Amniotic epithelial cell (primary cell): ENCODE measurements at regions not wholly inside any gene's neighbourhood (a gene's known extent, or its start where the extent isn't known, plus 50 kb on each side); places are given as distances from the start of the nearest gene placed in this dataset.
"Not testable (repeated sequence)": the region's sequence is repeated elsewhere in the genome, so short reads cannot be mapped to it uniquely, and the experiment has no call there.

Experiments used
- DNase-seq: peaks from one replicate; pipeline ENCODE4 v3.0.0-alpha.2; 2010; ENCODE audit warnings: low read depth

- DNase-seq = not testable (repeated sequence)
These were observed 53.8 kb upstream of the HIVEP2 start for GRCh38 chr6:142998739-142999138.

DNA sequence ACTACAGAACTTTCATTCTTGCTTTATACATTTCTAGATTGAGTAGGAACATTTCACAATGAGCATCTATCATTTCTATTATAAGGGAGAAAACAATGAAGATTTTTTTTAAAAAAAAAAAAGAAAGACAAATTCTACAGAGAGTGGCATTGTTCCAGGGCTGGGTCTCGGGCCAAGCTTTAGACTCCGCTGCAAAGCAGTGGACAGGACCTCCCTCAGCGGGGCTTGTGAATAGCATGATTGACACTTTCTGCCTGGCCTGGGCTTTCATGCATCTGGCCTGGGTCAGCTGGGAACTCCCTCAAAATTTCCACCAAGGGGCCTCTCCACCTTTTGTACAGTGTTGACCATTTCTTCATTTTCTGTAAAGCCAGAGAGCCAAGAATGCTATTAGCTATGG is 55.8 kb upstream of the HIVEP2 start:
- no peak for DNase-seq

GRCh38 chr6:143002686-143003085 is 57.7 kb upstream of the HIVEP2 start:
- DNase-seq = no peak

GRCh38 chr6:143003676-143004075 is 57.0 kb upstream of the AIG1 start:
- no peak for DNase-seq

DNA sequence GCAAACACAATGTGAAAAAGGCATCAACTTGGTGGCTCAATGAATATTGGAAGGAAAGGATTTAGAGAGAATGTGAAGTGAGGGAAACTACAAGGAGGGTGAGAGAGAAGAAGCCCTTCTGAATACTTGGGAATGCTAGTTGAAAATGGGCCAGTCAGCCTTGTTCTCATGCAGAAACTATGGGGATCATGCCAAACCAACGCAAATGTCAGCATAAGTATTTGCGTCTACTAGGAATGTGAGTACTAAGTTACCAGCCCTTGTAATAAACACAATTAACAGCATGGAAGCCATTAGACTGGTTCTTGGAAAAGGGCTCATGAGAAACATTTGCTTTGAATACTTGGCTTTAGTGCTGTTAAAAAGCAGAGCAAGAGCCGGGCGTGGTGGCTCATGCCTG is 54.9 kb upstream of the AIG1 start:
- DNase-seq = no peak

- DNase-seq = no peak
These were observed 53.9 kb upstream of the AIG1 start for GRCh38 chr6:143006787-143007186.

DNA sequence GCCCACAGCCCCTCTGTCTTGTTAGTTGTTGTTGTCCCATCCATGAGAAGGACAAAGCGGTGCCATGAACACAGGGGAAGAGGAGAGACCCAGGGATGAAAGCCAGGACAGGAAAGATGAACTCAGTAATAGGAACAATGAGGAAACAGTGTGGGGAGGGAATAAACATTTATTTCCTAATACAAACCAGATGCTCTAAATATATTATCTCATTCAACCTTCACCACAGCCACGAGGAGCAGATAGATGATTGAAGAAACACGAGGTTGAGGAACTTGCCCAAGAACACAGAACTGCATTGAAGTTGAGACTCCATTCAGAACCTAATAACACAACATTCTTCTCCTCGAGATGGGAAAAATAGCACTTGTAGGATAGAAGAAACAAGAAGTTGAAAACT is 53.0 kb upstream of the AIG1 start:
- DNase-seq = peak; percentile 33

- no peak for DNase-seq
These were observed 50.8 kb upstream of the AIG1 start for GRCh38 chr6:143009851-143010250.
